B cell (primary cell): ENCODE measurements at regions not wholly inside any gene's neighbourhood (a gene's known extent, or its start where the extent isn't known, plus 50 kb on each side); places are given as distances from the start of the nearest gene placed in this dataset.

ENCODE experiments used
- ATAC-seq: fragments of 200-7000 bp; cut with Tn5 transposase; one replicate; pipeline ENCODE4 v1.10.0; 2021; ENCODE audit warnings: low read depth, mild to moderate bottlenecking, moderate number of reproducible peaks, moderate library complexity
- CTCF ChIA-PET: fragments of 350-600 bp; sonication (Branson Sonifier 250); formaldehyde crosslinking; loops from one replicate; lab custom pipeline; 2021; ENCODE audit warnings: antibody characterized with exemption, inconsistent platforms; lab: Charles Lee
- POLR2A ChIA-PET: fragments of 350-600 bp; sonication (Branson Sonifier 250); formaldehyde crosslinking; loops from one replicate; lab custom pipeline; 2021; ENCODE audit warnings: antibody characterized with exemption; lab: Charles Lee
- DNase-seq: peaks from one replicate; pipeline ENCODE4 v3.0.0; 2013
- H2AFZ ChIP-seq: 2 replicates; pipeline ENCODE4 v1.6.1; 2012; ENCODE audit warnings: mild to moderate bottlenecking, low read depth, low read length; ENCODE audit not compliant: insufficient read depth, poor library complexity, severe bottlenecking
- H3K27ac ChIP-seq, 2 donors: 1 replicate in 1 of 2; 2 replicates in 1 of 2; pipeline ENCODE4 v1.5.1; 2012 to 2013; ENCODE audit warnings: low read length in 2 of 2, mild to moderate bottlenecking in 2 of 2, moderate library complexity in 1 of 2
- H3K27me3 ChIP-seq, 4 experiments: fragments of 200-600 bp in 1 of 4; sonication (generic) in 1 of 4; replicated peaks in 1 of 4; 1 replicate in 2 of 4; 2 replicates in 2 of 4; pipeline versions ENCODE4 v1.6.1 to v1.7.0; 2013 to 2016; ENCODE audit warnings: low read length in 3 of 4, mild to moderate bottlenecking in 2 of 4, mixed read lengths in 1 of 4, moderate library complexity in 1 of 4; ENCODE audit not compliant: insufficient read depth in 4 of 4, control insufficient read depth in 3 of 4; ENCODE audit errors: control extremely low read depth in 1 of 4
- H3K36me3 ChIP-seq, 2 experiments: replicated peaks in 1 of 2; 1 replicate in 1 of 2; 2 replicates in 1 of 2; pipeline versions ENCODE4 v1.6.1 to v1.7.1; 2013; ENCODE audit warnings: low read length in 1 of 2; ENCODE audit not compliant: insufficient read depth in 2 of 2, control insufficient read depth in 1 of 2; ENCODE audit errors: control extremely low read depth in 1 of 2, extremely low read depth in 1 of 2
- H3K4me1 ChIP-seq, 2 donors: fragments of 200-600 bp in 1 of 2; sonication (generic) in 1 of 2; 1 replicate in 1 of 2; 2 replicates in 1 of 2; pipeline versions ENCODE4 v1.5.1 to v1.6.1; 2013 to 2017; ENCODE audit warnings: low read length in 2 of 2; ENCODE audit not compliant: control insufficient read depth in 2 of 2, insufficient read depth in 2 of 2
- H3K4me2 ChIP-seq: replicated peaks from 2 replicates; pipeline ENCODE3; 2012; ENCODE audit warnings: mild to moderate bottlenecking, low read depth, low read length; ENCODE audit not compliant: poor library complexity, severe bottlenecking
- H3K4me3 ChIP-seq, 5 experiments: fragments of 200-600 bp in 1 of 5; sonication (generic) in 1 of 5; 1 replicate in 3 of 5; 2 replicates in 2 of 5; pipeline versions ENCODE4 v1.5.1 to v1.7.0; 2011 to 2016; ENCODE audit warnings: low read length in 4 of 5, mild to moderate bottlenecking in 4 of 5, low read depth in 2 of 5, control low read depth in 1 of 5, moderate library complexity in 1 of 5; ENCODE audit not compliant: insufficient read depth in 1 of 5; ENCODE audit errors: control extremely low read depth in 1 of 5, extremely low read depth in 1 of 5
- H3K79me2 ChIP-seq: fragments of 200-600 bp; sonication (generic); one replicate; pipeline ENCODE4 v1.6.0; 2016; ENCODE audit warnings: low read length; ENCODE audit not compliant: control insufficient read depth, insufficient read depth
- H3K9ac ChIP-seq: fragments of 200-600 bp; sonication (generic); 2 replicates; pipeline ENCODE4 v1.6.1; 2017; ENCODE audit warnings: mild to moderate bottlenecking, low read length, moderate library complexity
- H3K9me3 ChIP-seq, 3 donors: one replicate each; pipeline versions ENCODE4 v1.6.1 to v1.7.1; 2013; ENCODE audit warnings: low read length in 2 of 3; ENCODE audit not compliant: control insufficient read depth in 2 of 3, insufficient read depth in 1 of 3; ENCODE audit errors: control extremely low read depth in 1 of 3
- H4K20me1 ChIP-seq: 2 replicates; pipeline ENCODE4 v1.6.0; 2012; ENCODE audit warnings: mild to moderate bottlenecking, low read length; ENCODE audit not compliant: insufficient read depth, control insufficient read depth, poor library complexity, severe bottlenecking
- H3K27ac Mint-ChIP-seq: one replicate; pipeline ENCODE4 v1.8.0; 2021; ENCODE audit warnings: mixed read lengths
- H3K27me3 Mint-ChIP-seq: one replicate; pipeline ENCODE4 v1.8.0; 2021; ENCODE audit warnings: mixed read lengths
- H3K4me1 Mint-ChIP-seq: one replicate; pipeline ENCODE4 v1.8.0; 2021; ENCODE audit warnings: mixed read lengths
- H3K4me3 Mint-ChIP-seq: one replicate; pipeline ENCODE4 v1.8.0; 2021; ENCODE audit warnings: mixed read lengths
- H3K9me3 Mint-ChIP-seq: one replicate; pipeline ENCODE4 v1.8.0; 2022; ENCODE audit warnings: mixed read lengths; ENCODE audit not compliant: insufficient read depth
- CTCF ChIP-seq: fragments of 200-600 bp; IDR thresholded peaks from one replicate; pipeline ENCODE4 v1.8.0; 2022; ENCODE audit warnings: antibody characterized with exemption, mild to moderate bottlenecking
- EZH2 ChIP-seq: IDR thresholded peaks from 2 replicates; pipeline ENCODE4 v1.6.1; 2012; ENCODE audit warnings: borderline replicate concordance, low read depth, mild to moderate bottlenecking, moderate library complexity, low read length; ENCODE audit not compliant: insufficient read depth, poor library complexity, severe bottlenecking
- WGBS: methylation state at CpG from one replicate; pipeline ENCODE4 v1.1.5; 2013; ENCODE audit warnings: missing lambda C conversion rate; ENCODE audit not compliant: insufficient coverage; 5-methylcytosine and 5-hydroxymethylcytosine counted together
- intact Hi-C: fragments of 100-400 bp; cut with micrococcal nuclease; formaldehyde crosslinking; loops from one replicate; pipeline ENCODE4 v1.10.0; 2022

DNA sequence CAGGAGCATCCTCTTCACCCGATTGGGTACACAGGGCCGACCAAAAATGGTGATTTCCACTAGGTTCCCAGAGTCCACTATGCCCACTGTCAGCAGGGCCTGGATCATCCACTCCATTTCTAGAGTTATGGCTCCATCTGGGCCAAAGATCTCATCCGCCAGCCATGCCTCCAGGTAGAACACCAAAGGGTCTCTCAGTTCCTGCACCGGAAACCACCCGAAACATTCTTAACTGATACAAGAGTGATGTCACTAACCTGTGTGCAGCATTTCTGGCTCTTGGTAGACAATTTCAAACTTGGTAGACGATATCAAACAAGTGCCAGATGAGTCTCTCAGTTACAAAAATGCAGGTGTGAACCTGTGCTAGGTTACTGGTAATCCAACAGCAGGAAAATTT lies 306.1 kb downstream of the BCOR start:
- ChIA-PET CTCF (no interaction called here), POLR2A (no interaction called here)

DNA sequence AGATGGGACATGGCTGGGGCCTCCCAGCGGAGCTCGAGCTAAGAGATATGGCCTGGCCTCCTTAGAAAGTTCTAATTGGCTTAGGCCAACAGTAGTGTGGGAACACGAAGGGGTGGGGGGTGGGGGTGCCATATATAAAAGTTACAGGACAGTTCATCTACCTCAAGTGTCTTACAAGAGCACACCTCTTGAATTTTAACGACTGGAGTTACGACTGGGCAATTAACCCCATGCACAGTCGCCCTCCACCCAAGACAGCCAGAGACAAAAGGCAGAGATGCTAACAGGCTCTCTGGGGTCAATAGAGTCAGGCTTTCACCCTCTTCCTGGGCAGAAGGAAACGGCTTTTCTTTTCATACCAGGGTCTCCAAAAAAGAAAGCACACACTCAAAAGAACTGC lies 302.2 kb downstream of the BCOR start:
- ChIA-PET CTCF (no interaction called here), POLR2A (no interaction called here)
- no peak overlapping the region for H3K27ac Mint-ChIP-seq
- Histone ChIP-seq H3K4me2 (no peak overlapping the region), H2AFZ (no peak overlapping the region), H3K4me1 (no peaks in the 10 kb centered on the region), H4K20me1 (no peaks in the 10 kb centered on the region), H3K9ac (no peak overlapping the region), H3K9me3 (no peaks in the 10 kb centered on the region), H3K4me3 (no peak overlapping the region), H3K36me3 (no peaks in the 10 kb centered on the region), H3K79me2 (no peaks in the 10 kb centered on the region), H3K27me3 (peaks cover 0 to 4% (median 0%) of the 10 kb centered on the region in 4 experiments), H3K27ac (no peak overlapping the region)
- no peaks in the 10 kb centered on the region for H3K9me3 Mint-ChIP-seq
- TF ChIP-seq EZH2 (no peak), CTCF (no peak)
- no CpG with 5 or more reads among the region's 7 CpGs for WGBS
- H3K27me3 Mint-ChIP-seq, result no peaks in the 10 kb centered on the region
- intact Hi-C loops, result no loop called here
- ATAC-seq (no peak), DNase-seq (no peak)
- H3K4me3 Mint-ChIP-seq, result no peak overlapping the region
- no peaks in the 10 kb centered on the region for H3K4me1 Mint-ChIP-seq

More for the DNA sequence above, 306.1 kb downstream of the BCOR start:
- H3K27ac ChIP-seq, result no peak overlapping the region
- WGBS, result 100% methylated on average over 2 of the region's 6 CpGs
- TF ChIP-seq EZH2 (no peak), CTCF (no peak)
- Mint-ChIP-seq H3K9me3 (no peaks in the 10 kb centered on the region), H3K4me3 (no peak overlapping the region), H3K27ac (no peak overlapping the region), H3K27me3 (no peaks in the 10 kb centered on the region), H3K4me1 (no peaks in the 10 kb centered on the region)
- H3K4me3 ChIP-seq, result no peak overlapping the region
- peaks cover 0 to 1% (median 0%) of the 10 kb centered on the region in 4 experiments for H3K27me3 ChIP-seq
- H3K4me1 ChIP-seq, result no peaks in the 10 kb centered on the region
- no peaks in the 10 kb centered on the region for H4K20me1 ChIP-seq
- no peak overlapping the region for H2AFZ ChIP-seq
- H3K79me2 ChIP-seq, result no peaks in the 10 kb centered on the region
- intact Hi-C loops, result no loop called here
- H3K36me3 ChIP-seq, result no peaks in the 10 kb centered on the region
- no peak overlapping the region for H3K4me2 ChIP-seq
- H3K9ac ChIP-seq, result no peak overlapping the region
- DNase-seq (no peak), ATAC-seq (no peak)
- H3K9me3 ChIP-seq, result no peaks in the 10 kb centered on the region
